ENCODE measurements at regions not wholly inside any gene's neighbourhood (a gene's known extent, or its start where the extent isn't known, plus 50 kb on each side); places are given as distances from the start of the nearest gene placed in this dataset.
A peak's percentile ranks its signal among the peaks of the same experiment; 100 is the strongest.
"Not testable (repeated sequence)": the region's sequence is repeated elsewhere in the genome, so short reads cannot be mapped to it uniquely, and the experiment has no call there.

GRCh38 chr4:110326426-110326825, 128.0 kb upstream of the ELOVL6 start:
- CTCF ChIA-PET; ATAC-seq; DNase-seq; H3K9me3 ChIP-seq (ENCODE audit: control insufficient read depth in 2 of 3, low read length in 3 of 3); H3K27me3 ChIP-seq (ENCODE audit: control insufficient read depth in 2 of 2, insufficient read depth in 2 of 2, low read length in 2 of 2); H3K4me1 Mint-ChIP-seq; H3K4me1 ChIP-seq (ENCODE audit: control insufficient read depth in 2 of 2, insufficient read depth in 2 of 2, low read length in 2 of 2); H3K4me3 ChIP-seq (ENCODE audit: low read length); H3K36me3 ChIP-seq (ENCODE audit: control insufficient read depth in 2 of 3, insufficient read depth in 3 of 3, low read length in 3 of 3); H3K27ac Mint-ChIP-seq; POLR2A ChIA-PET; intact Hi-C loops (cut with micrococcal nuclease); H3K4me3 Mint-ChIP-seq; H3K27ac ChIP-seq (ENCODE audit: low read depth, low read length): not testable (repeated sequence)
- H3K36me3 Mint-ChIP-seq = peaks cover 0 to 15% (median 0%) of the 10 kb centered on the region in 5 donors
- H3K9me3 Mint-ChIP-seq = peaks cover 0 to 31% (median 3%) of the 10 kb centered on the region in 11 donors
- peaks cover 7 to 48% (median 32%) of the 10 kb centered on the region in 5 donors for H3K27me3 Mint-ChIP-seq

- H3K27me3 ChIP-seq (ENCODE audit: control insufficient read depth in 2 of 2, insufficient read depth in 2 of 2, low read length in 2 of 2) = no peaks in the 10 kb centered on the region
- H3K27ac ChIP-seq (ENCODE audit: low read depth, low read length) = no peak overlapping the region
- Mint-ChIP-seq H3K27me3 (peaks cover 10 to 25% (median 18%) of the 10 kb centered on the region in 5 donors), H3K4me3 (no peak overlapping the region), H3K4me1 (no peaks in the 10 kb centered on the region), H3K9me3 (no peaks in the 10 kb centered on the region), H3K36me3 (no peaks in the 10 kb centered on the region), H3K27ac (peak overlapping the region in 1 of 9 donors; percentile 33)
- DNase-seq (no peak), ATAC-seq (peak; percentile 72)
- no peaks in the 10 kb centered on the region for H3K36me3 ChIP-seq (ENCODE audit: control insufficient read depth in 2 of 3, insufficient read depth in 3 of 3, low read length in 3 of 3)
- intact Hi-C loops (cut with micrococcal nuclease) = loop anchor here in 1 of 2 donors (2.0 kb wide), 1 partner anchor 306 kb away; no protein-coding TSS in a partner anchor
- no peaks in the 10 kb centered on the region for H3K9me3 ChIP-seq (ENCODE audit: control insufficient read depth in 2 of 3, low read length in 3 of 3)
- H3K4me3 ChIP-seq (ENCODE audit: low read length) = no peak overlapping the region
- H3K4me1 ChIP-seq (ENCODE audit: control insufficient read depth in 2 of 2, insufficient read depth in 2 of 2, low read length in 2 of 2) = no peaks in the 10 kb centered on the region
- CTCF ChIA-PET = no interaction called here
- POLR2A ChIA-PET = no interaction called here
Observed at GRCh38 chr4:110310795-110311194, 112.4 kb upstream of the ELOVL6 start.

- no peaks in the 10 kb centered on the region for H3K9me3 Mint-ChIP-seq
- Histone ChIP-seq H3K27me3 (ENCODE audit: control insufficient read depth in 2 of 2, insufficient read depth in 2 of 2, low read length in 2 of 2) (no peaks in the 10 kb centered on the region), H3K9me3 (ENCODE audit: control insufficient read depth in 2 of 3, low read length in 3 of 3) (no peaks in the 10 kb centered on the region), H3K4me1 (ENCODE audit: control insufficient read depth in 2 of 2, insufficient read depth in 2 of 2, low read length in 2 of 2) (no peaks in the 10 kb centered on the region), H3K36me3 (ENCODE audit: control insufficient read depth in 2 of 3, insufficient read depth in 3 of 3, low read length in 3 of 3) (no peaks in the 10 kb centered on the region), H3K4me3 (ENCODE audit: low read length) (no peak overlapping the region), H3K27ac (ENCODE audit: low read depth, low read length) (no peak overlapping the region)
- intact Hi-C loops (cut with micrococcal nuclease) = loop anchor here in 1 of 2 donors (2.0 kb wide), 1 partner anchor 305 kb away; no protein-coding TSS in a partner anchor
- H3K27me3 Mint-ChIP-seq = peaks cover 8 to 30% (median 16%) of the 10 kb centered on the region in 5 donors
- H3K4me1 Mint-ChIP-seq = no peaks in the 10 kb centered on the region
- DNase-seq = no peak
- no peak for ATAC-seq
- no peak overlapping the region for H3K4me3 Mint-ChIP-seq
- no peaks in the 10 kb centered on the region for H3K36me3 Mint-ChIP-seq
- ChIA-PET CTCF (no interaction called here), POLR2A (no interaction called here)
- H3K27ac Mint-ChIP-seq = no peak overlapping the region
Observed at GRCh38 chr4:110309675-110310074, 111.3 kb upstream of the ELOVL6 start.

GRCh38 chr4:110306303-110306702, 107.9 kb upstream of the ELOVL6 start:
- ChIA-PET POLR2A (no interaction called here), CTCF (no interaction called here)
- no peaks in the 10 kb centered on the region for H3K4me1 Mint-ChIP-seq
- Histone ChIP-seq H3K4me1 (ENCODE audit: control insufficient read depth in 2 of 2, insufficient read depth in 2 of 2, low read length in 2 of 2) (no peaks in the 10 kb centered on the region), H3K27me3 (ENCODE audit: control insufficient read depth in 2 of 2, insufficient read depth in 2 of 2, low read length in 2 of 2) (no peaks in the 10 kb centered on the region), H3K9me3 (ENCODE audit: control insufficient read depth in 2 of 3, low read length in 3 of 3) (no peaks in the 10 kb centered on the region), H3K4me3 (ENCODE audit: low read length) (no peak overlapping the region), H3K36me3 (ENCODE audit: control insufficient read depth in 2 of 3, insufficient read depth in 3 of 3, low read length in 3 of 3) (no peaks in the 10 kb centered on the region), H3K27ac (ENCODE audit: low read depth, low read length) (no peak overlapping the region)
- no peak for ATAC-seq
- H3K4me3 Mint-ChIP-seq = no peak overlapping the region
- DNase-seq = no peak
- H3K36me3 Mint-ChIP-seq = peaks cover 0 to 5% (median 0%) of the 10 kb centered on the region in 5 donors
- H3K27me3 Mint-ChIP-seq = peaks cover 15 to 42% (median 16%) of the 10 kb centered on the region in 5 donors
- intact Hi-C loops (cut with micrococcal nuclease) = no loop called here
- no peak overlapping the region for H3K27ac Mint-ChIP-seq
- peaks cover 0 to 6% (median 0%) of the 10 kb centered on the region in 11 donors for H3K9me3 Mint-ChIP-seq

- Histone ChIP-seq H3K36me3 (ENCODE audit: control insufficient read depth in 2 of 3, insufficient read depth in 3 of 3, low read length in 3 of 3) (no peaks in the 10 kb centered on the region), H3K4me3 (ENCODE audit: low read length) (no peak overlapping the region), H3K27ac (ENCODE audit: low read depth, low read length) (no peak overlapping the region), H3K9me3 (ENCODE audit: control insufficient read depth in 2 of 3, low read length in 3 of 3) (no peaks in the 10 kb centered on the region), H3K27me3 (ENCODE audit: control insufficient read depth in 2 of 2, insufficient read depth in 2 of 2, low read length in 2 of 2) (no peaks in the 10 kb centered on the region), H3K4me1 (ENCODE audit: control insufficient read depth in 2 of 2, insufficient read depth in 2 of 2, low read length in 2 of 2) (no peaks in the 10 kb centered on the region)
- intact Hi-C loops (cut with micrococcal nuclease) = no loop called here
- no peak for ATAC-seq
- Mint-ChIP-seq H3K36me3 (peaks cover 0 to 5% (median 0%) of the 10 kb centered on the region in 5 donors), H3K4me1 (no peaks in the 10 kb centered on the region), H3K4me3 (no peak overlapping the region), H3K27me3 (peaks cover 15 to 42% (median 15%) of the 10 kb centered on the region in 5 donors), H3K27ac (no peak overlapping the region), H3K9me3 (peaks cover 0 to 6% (median 0%) of the 10 kb centered on the region in 11 donors)
- ChIA-PET CTCF (interaction anchor here (0.8 kb wide), 1 partner anchor 303 kb away, joined by 3 read pairs; no protein-coding TSS in a partner anchor), POLR2A (no interaction called here)
- DNase-seq = no peak
Observed at GRCh38 chr4:110305455-110305854, 107.0 kb upstream of the ELOVL6 start.

- no peaks in the 10 kb centered on the region for H3K9me3 Mint-ChIP-seq
- Histone ChIP-seq H3K4me3 (ENCODE audit: low read length) (no peak overlapping the region), H3K9me3 (ENCODE audit: control insufficient read depth in 2 of 3, low read length in 3 of 3) (no peaks in the 10 kb centered on the region), H3K36me3 (ENCODE audit: control insufficient read depth in 2 of 3, insufficient read depth in 3 of 3, low read length in 3 of 3) (no peaks in the 10 kb centered on the region), H3K27me3 (ENCODE audit: control insufficient read depth in 2 of 2, insufficient read depth in 2 of 2, low read length in 2 of 2) (no peaks in the 10 kb centered on the region), H3K27ac (ENCODE audit: low read depth, low read length) (no peak overlapping the region), H3K4me1 (ENCODE audit: control insufficient read depth in 2 of 2, insufficient read depth in 2 of 2, low read length in 2 of 2) (no peaks in the 10 kb centered on the region)
- intact Hi-C loops (cut with micrococcal nuclease) = no loop called here
- H3K27me3 Mint-ChIP-seq = peaks cover 18 to 34% (median 25%) of the 10 kb centered on the region in 5 donors
- DNase-seq (no peak), ATAC-seq (no peak)
- no peak overlapping the region for H3K27ac Mint-ChIP-seq
- POLR2A ChIA-PET = no interaction called here
- peaks cover 0 to 4% (median 0%) of the 10 kb centered on the region in 7 donors for H3K4me1 Mint-ChIP-seq
- H3K36me3 Mint-ChIP-seq = no peaks in the 10 kb centered on the region
- no peak overlapping the region for H3K4me3 Mint-ChIP-seq
- CTCF ChIA-PET = no interaction called here
Observed at GRCh38 chr4:110296892-110297291, 98.5 kb upstream of the ELOVL6 start.

- peaks cover 0 to 4% (median 0%) of the 10 kb centered on the region in 7 donors for H3K4me1 Mint-ChIP-seq
- DNase-seq = no peak
- H3K36me3 ChIP-seq (ENCODE audit: control insufficient read depth in 2 of 3, insufficient read depth in 3 of 3, low read length in 3 of 3) = no peaks in the 10 kb centered on the region
- no peak overlapping the region for H3K4me3 Mint-ChIP-seq
- no peaks in the 10 kb centered on the region for H3K9me3 ChIP-seq (ENCODE audit: control insufficient read depth in 2 of 3, low read length in 3 of 3)
- no peaks in the 10 kb centered on the region for H3K4me1 ChIP-seq (ENCODE audit: control insufficient read depth in 2 of 2, insufficient read depth in 2 of 2, low read length in 2 of 2)
- H3K36me3 Mint-ChIP-seq = peaks cover 0 to under 1% (median 0%) of the 10 kb centered on the region in 5 donors
- H3K27me3 Mint-ChIP-seq = peaks cover 18 to 41% (median 23%) of the 10 kb centered on the region in 5 donors
- POLR2A ChIA-PET = no interaction called here
- ATAC-seq = no peak
- no peak overlapping the region for H3K4me3 ChIP-seq (ENCODE audit: low read length)
- CTCF ChIA-PET = no interaction called here
- H3K27me3 ChIP-seq (ENCODE audit: control insufficient read depth in 2 of 2, insufficient read depth in 2 of 2, low read length in 2 of 2) = no peaks in the 10 kb centered on the region
- H3K27ac ChIP-seq (ENCODE audit: low read depth, low read length) = no peak overlapping the region
- intact Hi-C loops (cut with micrococcal nuclease) = no loop called here
- no peak overlapping the region for H3K27ac Mint-ChIP-seq
- no peaks in the 10 kb centered on the region for H3K9me3 Mint-ChIP-seq
Observed at GRCh38 chr4:110294165-110294564, 95.8 kb upstream of the ELOVL6 start.

Measured in naive thymus-derived CD4-positive, alpha-beta T cell (primary cell).